ENCODE measurements at regions not wholly inside any gene's neighbourhood (a gene's known extent, or its start where the extent isn't known, plus 50 kb on each side); places are given as distances from the start of the nearest gene placed in this dataset.

- ChIA-PET POLR2A (no interaction called here), CTCF (no interaction called here)
- H3K9me3 ChIP-seq (ENCODE audit: control insufficient read depth, insufficient read depth, low read depth, low read length): no peaks in the 10 kb centered on the region
- no peak overlapping the region for H3K27ac ChIP-seq (ENCODE audit: extremely low read depth, low read depth, low read length)
- no peak overlapping the region for H3K4me3 ChIP-seq (ENCODE audit: low read depth, low read length)
- TF ChIP-seq ZNF133 (tag by site-specific recombination; IDR thresholded peaks at IDR 0.05) (no peak), ZFP37 (tag by site-specific recombination; IDR thresholded peaks at IDR 0.05) (no peak), TCF7L2 (IDR thresholded peaks at IDR 0.05; ENCODE audit: borderline replicate concordance, low read depth, low read length) (no peak), ZNF391 (tag by site-specific recombination; IDR thresholded peaks at IDR 0.05; ENCODE audit: borderline replicate concordance, low read depth) (no peak), ZSCAN30 (tag by site-specific recombination; IDR thresholded peaks at IDR 0.05) (no peak), ZSCAN4 (tag by site-specific recombination; IDR thresholded peaks at IDR 0.05) (no peak), ZFHX2 (tag by site-specific recombination; conservative IDR thresholded peaks at IDR 0.05) (no peak), ZNF184 (tag by site-specific recombination; IDR thresholded peaks at IDR 0.05) (no peak), ZNF48 (tag by site-specific recombination; IDR thresholded peaks at IDR 0.05) (no peak), ZNF19 (tag by site-specific recombination; IDR thresholded peaks at IDR 0.05; ENCODE audit: low read depth) (no peak), PBX3 (CRISPR knock-in tag; IDR thresholded peaks at IDR 0.05) (no peak)
- no peaks in the 10 kb centered on the region for H3K4me1 ChIP-seq (ENCODE audit: control insufficient read depth, insufficient read depth, low read length)
- no peaks in the 10 kb centered on the region for H3K36me3 ChIP-seq (ENCODE audit: control insufficient read depth in 2 of 2, insufficient read depth in 1 of 2, low read length in 2 of 2)
These were observed 418.9 kb downstream of the SETD4 start for GRCh38 chr21:35641271-35642016.

- H3K27ac ChIP-seq (ENCODE audit: extremely low read depth, low read depth, low read length): no peak overlapping the region
- H3K36me3 ChIP-seq (ENCODE audit: control insufficient read depth in 2 of 2, insufficient read depth in 1 of 2, low read length in 2 of 2): no peaks in the 10 kb centered on the region
- no peaks in the 10 kb centered on the region for H3K4me1 ChIP-seq (ENCODE audit: control insufficient read depth, insufficient read depth, low read length)
- no peaks in the 10 kb centered on the region for H3K9me3 ChIP-seq (ENCODE audit: control insufficient read depth, insufficient read depth, low read depth, low read length)
- ChIA-PET CTCF (interaction anchor here (0.7 kb wide), 1 partner anchor 39 kb away, joined by 3 read pairs; no protein-coding TSS in a partner anchor), POLR2A (no interaction called here)
- H3K4me3 ChIP-seq (ENCODE audit: low read depth, low read length): no peak overlapping the region
- no peak for TF ChIP-seq ZNF394 (tag by site-specific recombination; IDR thresholded peaks at IDR 0.05; ENCODE audit: borderline replicate concordance)
- TF ChIP-seq ZBTB20 (tag by site-specific recombination; IDR thresholded peaks at IDR 0.05): no peak
- no peak for TF ChIP-seq ZNF146 (tag by site-specific recombination; IDR thresholded peaks at IDR 0.05)
- TF ChIP-seq ZNF398 (tag by site-specific recombination; IDR thresholded peaks at IDR 0.05): no peak
- TF ChIP-seq ZNF302 (tag by site-specific recombination; IDR thresholded peaks at IDR 0.05; ENCODE audit: low read depth): no peak
- TF ChIP-seq ZNF292 (tag by site-specific recombination; IDR thresholded peaks at IDR 0.05; ENCODE audit: borderline replicate concordance, low read depth): no peak
- no peak for TF ChIP-seq ZSCAN30 (tag by site-specific recombination; IDR thresholded peaks at IDR 0.05)
- no peak for TF ChIP-seq REPIN1 (tag by site-specific recombination; IDR thresholded peaks at IDR 0.05; ENCODE audit: low read depth)
- TF ChIP-seq ZNF449 (tag by site-specific recombination; IDR thresholded peaks at IDR 0.05): no peak
- no peak for TF ChIP-seq KLF17 (tag by site-specific recombination; IDR thresholded peaks at IDR 0.05)
- no peak for TF ChIP-seq KLF8 (tag by site-specific recombination; IDR thresholded peaks at IDR 0.05)
- no peak for TF ChIP-seq ZNF530 (tag by site-specific recombination; IDR thresholded peaks at IDR 0.05; ENCODE audit: low read depth)
- no peak for TF ChIP-seq TSHZ1 (tag by site-specific recombination; IDR thresholded peaks at IDR 0.05; ENCODE audit: borderline replicate concordance)
These were observed 422.9 kb downstream of the SETD4 start for GRCh38 chr21:35637431-35637830.

Measured in HEK293 (cell line).